Esophagus squamous epithelium (tissue), 5 donors: ENCODE measurements at regions not wholly inside any gene's neighbourhood (a gene's known extent, or its start where the extent isn't known, plus 50 kb on each side); places are given as distances from the start of the nearest gene placed in this dataset.

Experiments
- DNase-seq: peaks from one replicate; lab custom pipeline; 2025; lab: John Stamatoyannopoulos, UW
- H3K27ac ChIP-seq, 4 donors: fragments of 200-600 bp; sonication (generic); one replicate each; pipeline ENCODE4 v1.5.1; 2016 to 2019; ENCODE audit warnings: mild to moderate bottlenecking in 1 of 4
- H3K27me3 ChIP-seq, 4 donors: fragments of 200-600 bp; sonication (generic); 1 replicate in 3 of 4; 2 replicates in 1 of 4; pipeline versions ENCODE4 v1.5.1 to v1.6.0; 2017 to 2021; ENCODE audit warnings: antibody characterized with exemption in 1 of 4
- H3K36me3 ChIP-seq, 3 donors: fragments of 200-600 bp; sonication (generic); one replicate each; pipeline ENCODE4 v1.5.1; 2016 to 2019
- H3K4me1 ChIP-seq, 3 donors: fragments of 200-600 bp; sonication (generic); one replicate each; pipeline ENCODE4 v1.5.1; 2017 to 2019
- H3K4me3 ChIP-seq, 4 donors: fragments of 200-600 bp; sonication (generic); 1 replicate in 3 of 4; 2 replicates in 1 of 4; pipeline ENCODE4 v1.5.1; 2016 to 2019; ENCODE audit warnings: mild to moderate bottlenecking in 2 of 4, moderate library complexity in 1 of 4
- H3K9me3 ChIP-seq, 3 donors: fragments of 200-600 bp; sonication (generic); one replicate each; pipeline ENCODE4 v1.5.1; 2016 to 2019
- POLR2A ChIP-seq, 4 donors: fragments of 450-650 bp; IDR thresholded peaks; one replicate each; pipeline ENCODE4 v1.6.1; 2017; ENCODE audit warnings: antibody characterized with exemption in 4 of 4, mild to moderate bottlenecking in 4 of 4, moderate library complexity in 3 of 4
- WGBS, 2 donors: methylation state at CpG; one replicate each; pipeline ENCODE4 v1.1.5; 2018; 5-methylcytosine and 5-hydroxymethylcytosine counted together
- intact Hi-C: fragments of 100-400 bp; cut with DNase I; formaldehyde crosslinking; loops from one replicate; pipeline ENCODE4 v1.15.0; 2022
- TF ChIP-seq, protein P1 (sequence below), 6 experiments: fragments of 450-650 bp in 4 of 6; fragments of 200-600 bp in 2 of 6; sonication (generic) in 2 of 6; IDR thresholded peaks; one replicate each; pipeline ENCODE4 v1.5.1; 2016 to 2019; ENCODE audit warnings: antibody characterized with exemption in 6 of 6, mild to moderate bottlenecking in 4 of 6, moderate library complexity in 4 of 6
- donor health status: DM: yes; HTN: yes; CAD: no.

DNA sequence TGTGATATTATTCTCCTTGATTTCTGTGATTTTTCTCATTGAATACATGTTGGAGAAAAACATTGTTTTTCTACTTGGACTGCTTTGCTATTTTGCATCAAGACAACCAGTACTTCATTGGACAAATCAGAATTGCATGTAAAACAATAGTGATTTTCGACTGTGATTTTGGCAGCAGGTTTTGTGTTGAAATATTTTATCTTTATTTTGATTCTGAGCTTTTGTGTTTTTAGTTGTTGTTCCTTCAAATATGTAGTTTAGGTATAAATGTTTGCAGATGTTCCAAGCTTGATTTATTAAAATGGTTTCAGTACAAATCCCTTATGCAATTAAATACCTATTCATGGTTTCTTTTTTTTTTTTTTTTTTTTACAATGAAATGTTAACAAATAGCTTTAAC lies 754.1 kb downstream of the DOK5 start:
- no peaks in the 10 kb centered on the region for H3K36me3 ChIP-seq
- no peaks in the 10 kb centered on the region for H3K4me1 ChIP-seq
- no peak overlapping the region for H3K4me3 ChIP-seq
- TF ChIP-seq, protein P1, sequence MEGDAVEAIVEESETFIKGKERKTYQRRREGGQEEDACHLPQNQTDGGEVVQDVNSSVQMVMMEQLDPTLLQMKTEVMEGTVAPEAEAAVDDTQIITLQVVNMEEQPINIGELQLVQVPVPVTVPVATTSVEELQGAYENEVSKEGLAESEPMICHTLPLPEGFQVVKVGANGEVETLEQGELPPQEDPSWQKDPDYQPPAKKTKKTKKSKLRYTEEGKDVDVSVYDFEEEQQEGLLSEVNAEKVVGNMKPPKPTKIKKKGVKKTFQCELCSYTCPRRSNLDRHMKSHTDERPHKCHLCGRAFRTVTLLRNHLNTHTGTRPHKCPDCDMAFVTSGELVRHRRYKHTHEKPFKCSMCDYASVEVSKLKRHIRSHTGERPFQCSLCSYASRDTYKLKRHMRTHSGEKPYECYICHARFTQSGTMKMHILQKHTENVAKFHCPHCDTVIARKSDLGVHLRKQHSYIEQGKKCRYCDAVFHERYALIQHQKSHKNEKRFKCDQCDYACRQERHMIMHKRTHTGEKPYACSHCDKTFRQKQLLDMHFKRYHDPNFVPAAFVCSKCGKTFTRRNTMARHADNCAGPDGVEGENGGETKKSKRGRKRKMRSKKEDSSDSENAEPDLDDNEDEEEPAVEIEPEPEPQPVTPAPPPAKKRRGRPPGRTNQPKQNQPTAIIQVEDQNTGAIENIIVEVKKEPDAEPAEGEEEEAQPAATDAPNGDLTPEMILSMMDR (IDR thresholded peaks at IDR 0.05) = no peak
- no peak for TF ChIP-seq POLR2A (IDR thresholded peaks at IDR 0.05)
- H3K27me3 ChIP-seq = no peaks in the 10 kb centered on the region
- no peak for DNase-seq
- WGBS, 2 donors = 54 to 64% methylated on average over 1 of the region's 1 CpG
- intact Hi-C loops = no loop called here
- no peak overlapping the region for H3K27ac ChIP-seq
- no peaks in the 10 kb centered on the region for H3K9me3 ChIP-seq

DNA sequence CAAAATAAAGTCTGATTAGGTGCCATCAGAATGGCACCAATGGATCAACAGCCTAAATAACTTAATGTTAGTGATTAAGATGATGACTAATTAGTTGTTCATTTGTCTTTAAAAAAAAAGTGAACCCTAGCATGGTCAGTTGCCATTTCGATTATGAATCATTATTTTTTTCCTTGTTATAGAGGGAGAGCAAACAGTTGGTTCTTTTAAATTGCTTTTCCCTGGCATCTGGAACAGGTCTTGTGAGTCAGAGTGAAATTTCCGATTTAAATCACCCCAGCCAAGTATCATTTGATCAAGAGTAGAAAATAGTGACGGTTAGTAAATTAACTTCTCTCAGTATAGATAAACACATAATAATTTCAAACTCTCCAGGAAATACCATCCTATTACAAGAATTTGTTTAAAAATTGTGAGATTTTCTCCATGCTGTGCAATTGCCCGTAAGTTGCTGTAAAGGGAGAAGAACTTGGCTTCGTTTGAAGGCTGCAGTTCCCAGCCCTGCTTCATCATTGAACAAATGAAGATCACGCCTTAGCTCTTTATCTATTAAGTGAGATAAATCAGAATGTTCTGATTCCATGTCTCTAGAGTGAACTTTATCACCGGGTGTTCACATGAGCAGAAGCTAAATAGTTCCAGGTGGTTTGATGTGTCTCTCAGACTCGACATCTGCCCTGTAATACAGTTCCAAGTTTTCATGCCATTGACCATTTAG lies 741.3 kb downstream of the DOK5 start:
- Histone ChIP-seq H3K36me3 (no peaks in the 10 kb centered on the region), H3K27ac (no peak overlapping the region), H3K4me3 (no peak overlapping the region), H3K9me3 (peaks cover 0 to 4% (median 0%) of the 10 kb centered on the region in 3 donors), H3K27me3 (no peaks in the 10 kb centered on the region), H3K4me1 (peaks cover 0 to 14% (median 6%) of the 10 kb centered on the region in 3 donors)
- TF ChIP-seq, protein P1 (IDR thresholded peaks at IDR 0.05) = no peak
- no peak for TF ChIP-seq POLR2A (IDR thresholded peaks at IDR 0.05)
- intact Hi-C loops = no loop called here
- DNase-seq = no peak
- 26 to 48% methylated on average over 8 of the region's 8 CpGs for WGBS, 2 donors

GRCh38 chr20:55213653-55214052 lies 738.3 kb downstream of the DOK5 start:
- no peaks in the 10 kb centered on the region for H3K36me3 ChIP-seq
- no peaks in the 10 kb centered on the region for H3K27me3 ChIP-seq
- H3K4me3 ChIP-seq = no peak overlapping the region
- 78 to 82% methylated on average over 6 of the region's 6 CpGs for WGBS, 2 donors
- H3K4me1 ChIP-seq = peaks cover 0 to 14% (median 6%) of the 10 kb centered on the region in 3 donors
- H3K27ac ChIP-seq = no peak overlapping the region
- DNase-seq = no peak
- TF ChIP-seq POLR2A (IDR thresholded peaks at IDR 0.05) = no peak
- TF ChIP-seq, protein P1 (IDR thresholded peaks at IDR 0.05) = no peak
- H3K9me3 ChIP-seq = peaks cover 0 to 4% (median 0%) of the 10 kb centered on the region in 3 donors
- intact Hi-C loops = no loop called here

- TF ChIP-seq, protein P1 (IDR thresholded peaks at IDR 0.05) = no peak
- TF ChIP-seq POLR2A (IDR thresholded peaks at IDR 0.05) = no peak
- peaks cover 0 to 4% (median 0%) of the 10 kb centered on the region in 3 donors for H3K9me3 ChIP-seq
- 60 to 63% methylated on average over 6 of the region's 6 CpGs for WGBS, 2 donors
- H3K4me1 ChIP-seq = peaks cover 0 to 7% (median 0%) of the 10 kb centered on the region in 3 donors
- no peak for DNase-seq
- no peak overlapping the region for H3K27ac ChIP-seq
- no peaks in the 10 kb centered on the region for H3K27me3 ChIP-seq
- intact Hi-C loops = no loop called here
- no peak overlapping the region for H3K4me3 ChIP-seq
- no peaks in the 10 kb centered on the region for H3K36me3 ChIP-seq
These were observed 736.1 kb downstream of the DOK5 start for GRCh38 chr20:55211481-55211880.

- no peaks in the 10 kb centered on the region for H3K9me3 ChIP-seq
- H3K4me1 ChIP-seq = peaks cover 0 to 6% (median 0%) of the 10 kb centered on the region in 3 donors
- H3K4me3 ChIP-seq = no peak overlapping the region
- no peaks in the 10 kb centered on the region for H3K27me3 ChIP-seq
- H3K27ac ChIP-seq = no peak overlapping the region
- TF ChIP-seq, protein P1 (IDR thresholded peaks at IDR 0.05) = no peak
- no peak for TF ChIP-seq POLR2A (IDR thresholded peaks at IDR 0.05)
- H3K36me3 ChIP-seq = no peaks in the 10 kb centered on the region
- intact Hi-C loops = no loop called here
- no peak for DNase-seq
These were observed 730.3 kb downstream of the DOK5 start for GRCh38 chr20:55205665-55206064.
